HG03280 (cell line): ENCODE measurements at regions not wholly inside any gene's neighbourhood (a gene's known extent, or its start where the extent isn't known, plus 50 kb on each side); places are given as distances from the start of the nearest gene placed in this dataset.
"Not testable (repeated sequence)": the region's sequence is repeated elsewhere in the genome, so short reads cannot be mapped to it uniquely, and the experiment has no call there.

ENCODE experiments used
- ATAC-seq: cut with Tn5 transposase; IDR thresholded peaks from one replicate; pipeline ENCODE4 v1.9.1; 2021; ENCODE audit warnings: mild to moderate bottlenecking, moderate library complexity; ENCODE audit not compliant: unreplicated experiment

DNA sequence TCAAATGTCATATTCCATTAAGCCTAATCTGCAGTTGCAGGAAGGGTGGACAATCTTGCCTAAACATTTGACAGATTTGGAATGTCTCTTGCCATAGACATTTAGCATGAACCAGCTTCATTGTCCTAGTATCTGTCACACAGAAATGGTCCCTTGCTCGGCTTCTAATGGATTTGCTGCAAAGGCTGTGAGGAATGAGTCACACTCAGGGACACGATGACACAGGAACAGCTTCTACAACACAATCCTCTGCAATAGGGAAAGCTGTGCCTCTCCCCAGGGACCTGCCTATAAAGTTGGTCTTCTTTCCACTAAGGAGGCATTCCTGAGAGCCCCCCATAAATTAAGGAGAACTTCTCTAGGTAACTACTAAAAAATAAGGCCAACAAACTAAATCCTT is 155.1 kb upstream of the L3MBTL4 start:
- ATAC-seq, result no peak

DNA sequence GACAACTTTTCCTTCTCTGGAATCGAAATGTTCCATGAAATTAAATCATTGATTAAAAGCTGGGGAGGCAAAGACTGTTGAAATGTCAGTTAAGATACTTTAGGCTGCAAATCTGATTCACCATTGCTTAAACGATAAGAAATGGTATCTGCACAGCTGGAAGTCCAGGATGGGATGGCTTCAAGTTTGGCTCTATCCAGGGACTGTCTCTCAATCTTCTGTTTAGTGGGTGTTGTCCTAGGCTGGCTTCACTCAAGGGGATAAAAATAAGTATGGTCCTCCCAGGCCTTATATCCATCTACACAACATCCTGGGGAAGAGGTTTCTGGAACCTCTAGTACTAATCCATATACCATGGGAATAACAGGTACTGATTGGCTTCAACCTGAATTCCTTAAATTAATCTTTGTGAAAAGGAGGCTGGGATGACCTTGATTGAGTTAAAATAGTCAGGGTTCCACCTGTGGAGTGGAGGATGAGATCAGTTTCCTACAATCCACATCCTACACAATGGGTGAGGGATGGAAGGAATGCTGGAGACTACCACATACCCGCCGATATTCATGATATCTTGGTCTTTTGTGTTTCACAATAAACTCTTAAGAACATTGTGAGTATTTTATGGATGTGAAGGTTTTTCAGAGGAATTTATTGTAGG is 156.0 kb upstream of the L3MBTL4 start:
- no peak for ATAC-seq

DNA sequence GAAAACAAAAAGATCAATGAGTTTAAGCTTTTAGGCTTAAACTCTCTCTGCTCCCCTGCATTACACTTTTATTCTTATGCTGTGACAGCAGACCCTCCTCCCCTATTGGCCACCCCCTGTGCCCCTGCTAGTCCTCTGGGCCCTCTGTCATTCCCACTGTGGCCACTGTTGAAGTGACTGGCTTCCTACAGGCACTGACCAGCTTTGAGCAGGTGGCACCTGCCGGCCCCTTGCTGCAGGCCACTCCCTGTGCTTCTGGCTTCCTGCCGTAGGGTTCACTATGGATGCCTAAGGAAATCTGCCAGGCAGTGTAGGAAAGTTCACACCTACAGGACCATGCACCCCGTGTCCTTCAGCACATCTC is 156.5 kb upstream of the L3MBTL4 start:
- no peak for ATAC-seq

DNA sequence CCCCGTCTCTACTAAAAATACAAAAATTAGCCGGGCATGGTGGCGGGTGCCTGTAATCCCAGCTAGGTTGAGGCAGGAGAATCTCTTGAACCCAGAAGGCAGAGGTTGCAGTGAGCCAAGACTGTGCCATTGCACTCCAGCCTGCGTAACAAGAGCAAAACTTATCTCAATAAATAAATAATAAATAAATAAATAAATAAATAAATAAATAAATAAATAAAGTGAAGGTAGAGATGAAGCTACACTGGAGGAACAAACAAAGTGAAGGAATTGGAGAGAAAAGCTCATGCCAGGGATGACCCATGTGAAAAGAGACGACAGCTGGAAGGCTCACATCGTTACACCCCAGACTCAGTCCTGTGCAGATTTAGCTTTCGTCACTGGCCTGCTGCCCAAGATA is 157.3 kb upstream of the ARHGAP28 start:
- ATAC-seq, result not testable (repeated sequence)

DNA sequence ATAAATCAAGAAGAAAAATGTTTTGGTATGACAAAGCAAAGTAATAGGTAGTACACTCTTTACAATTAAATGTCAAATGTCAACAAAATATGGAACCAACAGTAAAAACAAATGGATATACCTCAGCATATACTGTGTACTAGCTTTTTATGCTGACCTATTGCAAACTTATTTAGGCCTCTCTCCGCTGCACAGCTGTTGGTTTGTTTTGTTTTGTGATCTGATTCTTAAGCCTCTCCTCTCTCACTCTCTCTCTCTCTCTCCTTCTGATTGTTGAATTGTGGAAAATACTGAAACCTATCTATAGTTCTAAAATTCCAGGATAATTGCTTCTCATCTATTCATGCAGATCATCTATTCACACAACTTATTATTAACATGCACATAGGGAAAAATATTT is 154.9 kb upstream of the ARHGAP28 start:
- ATAC-seq, result no peak

DNA sequence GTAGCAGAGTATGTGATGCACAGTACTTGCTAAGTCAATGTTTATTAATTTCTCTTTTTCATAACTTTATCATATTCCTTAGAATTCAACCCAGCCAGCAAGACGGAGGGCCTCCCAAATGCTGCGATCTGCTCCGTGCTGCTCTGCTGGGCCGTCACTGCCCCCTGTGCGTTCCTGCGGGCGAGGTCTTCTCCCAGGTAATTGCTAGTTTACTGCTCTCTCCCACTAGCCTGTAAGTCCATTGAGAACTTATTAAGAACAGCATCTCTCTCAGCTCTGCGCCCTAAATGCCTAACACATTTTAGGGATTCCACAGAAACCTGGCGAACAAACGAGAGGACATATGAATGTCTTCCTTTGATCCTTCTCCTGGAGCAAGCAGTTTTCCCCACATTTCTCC is 153.6 kb upstream of the ARHGAP28 start:
- no peak for ATAC-seq

DNA sequence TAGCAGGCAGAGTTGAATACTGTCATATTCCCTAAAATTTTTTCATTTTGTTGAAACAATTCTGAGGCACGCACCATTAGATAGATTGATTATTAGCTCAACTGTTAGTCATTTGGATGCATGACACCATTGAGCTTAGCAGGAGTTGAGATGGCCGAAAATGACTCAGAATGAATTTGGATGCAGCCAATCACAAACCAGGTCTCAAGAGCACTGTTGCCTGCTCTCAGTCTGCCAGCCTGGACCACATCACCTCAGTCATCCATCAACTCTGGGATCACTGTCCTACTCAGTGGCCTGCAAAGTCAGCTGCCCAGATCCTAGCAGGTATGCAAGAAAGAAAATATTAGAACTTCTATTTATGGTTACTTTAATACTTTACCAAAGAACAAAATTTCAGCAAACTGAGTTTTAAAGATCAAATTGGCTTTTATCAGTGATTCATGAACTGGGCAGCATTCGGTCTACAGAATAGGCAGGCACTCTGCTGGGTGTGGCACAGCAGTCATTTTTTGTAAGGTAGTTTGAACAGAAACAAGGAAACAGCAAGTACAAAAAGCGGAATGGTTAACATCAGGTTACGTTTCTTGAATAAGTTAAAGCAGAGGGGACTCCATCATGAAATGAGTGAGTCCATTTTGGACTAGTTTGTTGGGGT is 152.7 kb upstream of the ARHGAP28 start:
- ATAC-seq, result no peak

DNA sequence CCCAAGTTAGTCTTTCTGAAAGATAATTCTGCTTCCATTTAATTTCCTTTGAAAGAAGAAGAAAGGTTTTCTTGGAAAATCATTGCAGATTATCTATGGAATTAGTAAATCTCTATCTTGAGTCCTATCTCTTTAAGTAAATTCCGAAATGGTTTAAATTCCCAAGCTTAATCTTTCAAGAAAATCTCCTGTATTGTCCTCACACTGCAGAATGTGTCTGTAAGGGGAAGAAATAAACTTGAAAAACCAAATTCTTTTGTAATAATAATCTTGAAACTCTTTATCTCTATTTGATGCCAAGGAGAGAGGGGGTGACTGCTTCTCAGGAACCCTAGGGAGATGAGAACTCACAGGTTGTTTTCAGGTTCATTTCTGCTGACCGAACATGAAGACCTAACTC is 150.8 kb upstream of the ARHGAP28 start:
- ATAC-seq, result no peak

DNA sequence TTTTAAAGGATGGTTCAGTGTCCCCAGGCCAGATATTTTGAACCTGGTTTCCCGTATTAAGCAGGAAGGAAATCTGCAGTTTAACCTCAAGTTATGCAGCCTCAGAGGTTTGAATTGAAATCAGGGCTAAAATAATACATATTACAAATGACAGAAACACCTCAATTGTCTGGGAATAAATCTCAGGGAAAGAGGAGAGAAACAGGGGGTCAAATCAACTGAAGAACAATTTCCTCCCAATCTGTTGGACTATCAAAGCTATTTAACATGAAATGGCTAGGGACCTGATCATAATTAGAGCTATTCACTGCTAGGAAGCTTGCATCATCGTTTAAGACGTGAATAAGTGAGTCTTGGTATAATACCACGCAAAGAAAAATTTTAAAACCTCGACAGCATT is 150.0 kb upstream of the ARHGAP28 start:
- no peak for ATAC-seq

DNA sequence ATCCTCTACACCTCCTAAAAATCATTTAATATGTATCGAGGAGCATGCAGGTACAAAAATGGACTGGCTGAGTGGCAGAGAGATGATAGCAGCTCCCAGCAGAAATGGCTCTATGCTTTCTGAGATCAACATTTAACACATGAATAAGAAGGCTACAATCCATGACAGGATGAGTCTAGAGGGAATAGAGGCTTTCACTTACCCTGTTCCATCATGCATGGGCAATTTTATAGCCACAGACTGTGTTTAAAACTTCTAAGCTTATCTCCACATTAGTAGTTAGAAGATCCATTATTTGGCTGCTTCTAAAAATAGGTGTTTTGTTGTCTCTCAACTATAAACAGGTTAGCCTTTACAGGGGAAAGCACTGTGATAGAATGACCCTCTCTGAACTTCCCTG is 149.1 kb upstream of the ARHGAP28 start:
- ATAC-seq, result no peak

DNA sequence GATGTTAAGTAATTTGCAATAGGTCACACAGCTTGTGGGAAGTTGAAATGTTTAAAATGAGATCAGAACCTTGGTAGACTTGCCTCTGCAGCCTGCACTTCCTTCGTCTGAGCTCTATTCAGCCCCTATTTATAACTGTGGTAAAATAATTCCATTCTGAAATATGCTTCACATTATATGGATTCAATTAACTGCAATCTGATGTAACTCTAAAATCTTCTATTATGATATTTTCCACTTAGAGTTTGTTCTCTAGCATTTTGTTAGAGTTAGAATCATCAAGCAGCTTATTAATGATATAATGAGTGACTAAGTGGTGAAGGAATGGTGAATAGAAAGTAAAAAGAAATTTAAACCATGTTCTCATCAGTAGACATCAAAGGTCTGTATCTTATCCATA is 139.6 kb upstream of the ARHGAP28 start:
- ATAC-seq, result no peak

DNA sequence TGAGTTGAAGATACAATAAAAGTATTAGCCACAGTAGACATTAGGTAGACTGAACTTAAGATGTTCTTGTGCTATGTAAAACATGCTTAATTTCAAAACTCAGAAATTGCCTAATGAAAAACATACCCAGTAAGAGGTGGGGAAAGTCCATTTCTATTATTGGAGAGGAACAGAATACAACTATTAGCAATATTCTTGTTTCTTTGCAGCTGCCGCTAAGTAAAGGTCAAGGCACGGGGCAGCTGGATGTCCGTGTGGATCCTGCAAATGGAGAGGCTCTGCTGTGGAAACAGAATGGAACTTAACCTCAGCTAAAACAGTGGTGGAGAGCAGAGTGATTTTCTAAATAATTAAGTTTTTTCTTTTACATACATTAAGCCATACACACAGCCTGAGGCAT is 139.2 kb upstream of the ARHGAP28 start:
- no peak for ATAC-seq

DNA sequence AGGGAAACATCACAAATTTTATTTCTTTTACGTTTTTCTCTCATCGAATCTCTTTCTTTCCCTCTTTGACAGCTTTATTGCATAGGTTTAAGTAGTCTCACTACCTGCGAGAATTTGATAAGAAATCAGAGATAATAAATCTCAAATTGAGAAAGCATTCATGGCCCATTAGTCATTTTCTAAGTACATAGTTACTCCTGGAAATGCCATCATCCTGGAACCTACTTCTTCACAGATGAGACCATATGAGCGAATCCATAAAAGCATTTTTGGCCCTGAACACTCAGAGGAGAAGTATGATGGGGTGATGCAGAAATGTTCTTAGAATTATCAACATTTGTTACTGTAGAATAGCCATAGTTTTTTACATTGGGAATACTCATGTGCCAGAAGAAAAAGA is 138.0 kb upstream of the ARHGAP28 start:
- no peak for ATAC-seq

DNA sequence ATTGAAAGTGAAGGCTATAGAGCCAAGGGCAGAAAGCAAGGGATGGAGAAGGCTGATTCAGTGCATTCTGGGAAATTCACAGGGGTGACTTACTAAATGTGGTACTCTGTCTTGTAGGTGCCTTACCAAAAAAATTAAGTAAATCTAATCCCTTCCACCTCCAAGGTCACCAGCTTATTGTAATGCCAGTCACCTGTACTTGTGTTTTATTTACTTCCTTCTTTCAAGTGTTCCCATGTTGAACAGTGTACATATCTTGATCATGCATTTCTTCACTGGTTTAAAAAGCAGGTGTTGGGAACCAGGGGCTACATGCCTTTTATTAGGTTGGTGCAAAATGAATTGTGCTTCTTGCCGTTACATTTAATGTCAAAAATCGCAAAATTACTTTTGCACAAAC is 137.0 kb upstream of the ARHGAP28 start:
- no peak for ATAC-seq

DNA sequence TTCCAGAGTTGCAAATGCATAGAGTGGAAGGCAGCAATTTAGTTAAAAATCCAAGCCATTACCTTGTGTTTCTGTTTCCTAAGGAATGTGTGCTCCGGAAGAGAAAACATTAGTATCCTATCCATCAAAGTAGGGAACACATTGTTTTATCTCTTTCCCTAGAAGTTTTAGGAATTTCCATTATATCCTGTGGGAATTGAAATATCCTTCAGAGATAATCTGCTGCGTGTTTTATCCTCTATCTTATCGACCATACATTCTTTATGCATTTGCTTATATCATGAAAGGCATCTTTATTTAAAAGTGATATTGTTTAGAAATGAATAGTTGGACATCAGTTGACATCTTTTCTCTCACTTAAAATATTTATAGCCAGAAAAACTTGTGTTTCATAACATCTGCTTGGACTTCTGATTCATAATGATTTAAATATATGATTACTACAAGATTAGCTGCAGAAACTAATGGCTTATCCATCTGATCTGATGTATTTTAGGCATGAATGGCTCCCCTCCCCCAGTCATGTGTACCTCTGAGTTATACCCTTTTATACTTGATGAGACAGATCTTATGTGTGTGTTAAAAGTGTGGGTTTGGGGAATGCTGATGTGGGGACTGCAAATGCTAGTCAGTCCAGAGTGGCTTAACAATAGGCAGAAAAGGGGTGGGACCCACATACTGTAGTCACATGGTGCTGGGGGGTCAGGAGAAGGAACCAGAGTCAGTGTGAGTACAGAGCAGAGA is 136.2 kb upstream of the ARHGAP28 start:
- ATAC-seq, result no peak

DNA sequence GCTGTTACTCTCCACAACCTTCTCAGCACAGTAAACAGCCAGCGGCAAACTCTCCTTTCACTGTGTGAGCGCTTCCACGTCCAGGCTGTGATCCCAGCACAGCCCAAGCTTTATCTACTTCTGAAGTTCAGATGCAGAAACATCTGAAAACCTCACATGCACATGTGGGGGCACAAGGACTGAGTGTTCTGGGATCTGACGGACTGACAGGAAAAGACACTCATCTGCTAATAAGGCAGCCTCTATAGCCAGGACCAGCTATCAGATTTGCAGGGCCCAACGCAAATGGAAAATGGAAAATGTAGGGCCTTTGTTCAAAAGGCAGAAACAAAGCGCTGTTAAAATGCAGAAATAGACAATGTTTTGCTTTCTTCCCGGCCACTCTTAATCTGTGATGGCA is 133.8 kb upstream of the ARHGAP28 start:
- no peak for ATAC-seq

DNA sequence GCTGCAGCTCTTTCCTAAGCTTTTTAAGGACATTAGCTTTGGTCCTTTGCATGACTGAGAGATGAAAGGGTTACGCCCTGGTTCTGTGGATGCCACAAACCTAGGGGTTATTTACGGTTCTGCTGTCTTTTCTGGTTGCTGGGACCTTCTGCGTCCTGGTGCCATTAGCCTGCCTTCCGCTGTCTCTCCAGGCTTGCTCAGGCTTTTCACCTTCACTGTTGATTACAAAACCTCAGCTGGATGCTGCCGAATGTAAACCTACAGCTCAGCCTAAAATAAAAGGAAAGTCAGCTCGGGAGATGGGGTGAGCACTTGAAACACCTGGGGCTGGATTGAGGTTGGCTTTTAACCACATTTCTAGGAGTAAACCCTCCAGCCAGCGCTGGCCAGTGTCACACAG is 130.9 kb upstream of the ARHGAP28 start:
- no peak for ATAC-seq

DNA sequence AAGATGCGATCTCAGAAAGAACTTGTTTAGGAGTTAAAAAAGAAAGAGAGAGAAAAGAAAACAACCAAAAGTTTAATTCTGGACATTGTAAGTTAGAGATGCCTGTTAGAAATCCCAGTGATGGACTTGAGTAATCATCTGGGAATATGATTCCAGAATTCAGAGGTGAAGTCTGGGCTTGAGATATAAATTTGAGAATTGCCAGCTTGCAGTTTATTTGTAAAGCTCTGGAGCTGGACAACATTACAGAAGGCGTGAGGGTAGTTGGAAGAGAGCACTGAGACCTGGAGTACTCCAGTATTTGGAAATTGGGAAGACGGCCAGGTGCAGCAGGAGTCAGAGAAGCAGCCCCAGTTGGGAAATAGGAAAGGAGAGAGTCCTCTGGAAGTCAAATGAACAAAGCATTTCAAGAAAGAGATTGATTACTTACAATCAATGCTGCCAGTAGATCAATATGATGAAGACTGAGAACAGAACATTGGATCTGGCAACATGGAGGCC is 128.8 kb upstream of the ARHGAP28 start:
- no peak for ATAC-seq

DNA sequence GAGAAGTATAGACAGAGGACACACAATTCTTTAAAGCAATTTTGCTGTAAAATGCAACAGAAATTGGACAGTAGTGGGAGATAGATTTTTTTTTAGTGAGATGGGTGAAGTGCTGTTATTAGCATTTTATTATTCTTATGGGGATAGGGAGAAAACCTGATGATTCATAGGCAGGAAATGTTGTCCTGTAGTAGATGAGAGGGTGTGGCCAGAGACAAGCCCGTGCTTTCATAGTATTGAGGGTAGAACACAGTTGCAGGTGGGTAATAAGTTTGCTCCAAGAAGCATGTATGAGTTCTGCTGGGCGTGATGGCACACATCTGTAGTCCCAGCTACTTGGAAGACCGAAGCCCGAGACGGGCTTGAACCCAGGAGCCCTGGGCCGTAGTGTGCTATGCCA is 128.3 kb upstream of the ARHGAP28 start:
- ATAC-seq, result no peak

DNA sequence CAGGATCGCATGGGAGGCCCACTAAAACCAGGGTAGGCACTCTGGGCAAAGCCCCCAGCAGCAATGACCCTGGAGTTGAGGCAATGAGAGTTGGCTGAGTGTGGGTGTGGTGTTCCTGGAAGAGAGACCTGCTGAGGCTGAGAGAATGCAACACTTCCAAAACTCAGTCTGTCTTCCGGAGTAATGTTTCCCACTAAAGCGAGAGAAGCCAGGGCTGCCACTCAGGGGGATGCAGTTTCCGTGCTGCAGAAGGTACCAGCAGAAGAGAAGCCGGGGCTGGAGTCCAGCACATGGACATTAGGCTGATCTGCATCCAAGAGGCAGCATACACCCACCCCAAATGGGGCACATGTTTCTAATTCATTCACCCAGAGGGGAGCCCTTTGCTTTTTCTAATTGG is 127.2 kb upstream of the ARHGAP28 start:
- ATAC-seq, result no peak

DNA sequence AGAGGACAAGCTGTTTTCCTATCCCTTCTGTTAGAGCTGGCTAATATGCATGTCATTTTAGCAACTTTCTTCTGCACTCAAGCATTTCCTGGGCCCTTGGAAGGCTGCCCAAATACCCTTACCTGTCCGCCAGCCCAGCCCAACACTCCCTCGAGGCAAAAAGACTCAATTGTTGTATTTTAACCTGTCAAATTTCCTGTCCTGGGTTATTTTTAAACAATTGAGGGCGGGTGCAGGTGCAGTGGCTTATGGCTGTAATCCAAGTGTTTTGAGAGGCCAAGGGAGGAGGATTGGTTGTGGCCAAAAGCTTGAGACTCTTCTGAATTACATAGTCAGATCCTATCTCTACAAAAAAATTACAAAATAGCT is 125.0 kb upstream of the ARHGAP28 start:
- ATAC-seq, result no peak

DNA sequence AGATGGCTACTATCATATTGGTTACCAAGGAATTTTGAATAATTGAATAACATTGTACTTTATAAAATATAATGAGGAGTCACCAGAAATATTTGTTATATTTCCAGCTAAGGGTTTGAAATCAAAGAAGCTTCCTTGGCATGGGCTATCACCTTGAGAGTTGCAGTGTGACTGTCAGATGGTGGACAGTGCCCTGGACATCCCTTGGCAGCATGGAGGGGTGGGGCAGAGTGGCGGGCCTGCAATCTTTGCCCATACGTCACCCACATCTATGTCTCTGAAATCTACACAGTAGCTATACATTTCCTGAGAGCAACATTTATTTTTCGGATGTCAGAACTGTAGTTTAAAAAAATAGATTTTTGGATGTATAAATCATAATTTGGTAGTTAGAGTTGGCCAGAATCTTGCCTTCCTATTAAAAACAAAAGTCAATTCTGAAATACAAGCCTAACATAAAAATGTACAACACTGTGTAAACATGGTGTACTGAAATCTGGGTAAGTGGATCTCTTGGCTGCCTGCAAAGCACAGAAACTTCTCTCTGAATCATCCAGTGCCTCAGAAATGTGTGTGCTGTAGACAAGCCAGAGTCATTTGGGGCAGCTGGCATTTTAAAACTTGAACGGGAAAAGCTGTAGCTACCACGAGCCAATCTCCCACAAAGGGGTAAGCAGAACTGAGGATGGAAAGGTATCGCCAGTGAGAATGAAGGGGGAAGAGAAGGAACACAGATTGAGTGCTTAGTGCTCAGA is 124.2 kb upstream of the ARHGAP28 start:
- no peak for ATAC-seq
